DLD1 (cell line): ENCODE measurements at regions not wholly inside any gene's neighbourhood (a gene's known extent, or its start where the extent isn't known, plus 50 kb on each side); places are given as distances from the start of the nearest gene placed in this dataset.

Source experiments
- in situ Hi-C: cut with HindIII; loops from 2 replicates; pipeline ENCODE4 v1.10.0; 2017; ENCODE audit warnings: low sequenced_read_pairs

DNA sequence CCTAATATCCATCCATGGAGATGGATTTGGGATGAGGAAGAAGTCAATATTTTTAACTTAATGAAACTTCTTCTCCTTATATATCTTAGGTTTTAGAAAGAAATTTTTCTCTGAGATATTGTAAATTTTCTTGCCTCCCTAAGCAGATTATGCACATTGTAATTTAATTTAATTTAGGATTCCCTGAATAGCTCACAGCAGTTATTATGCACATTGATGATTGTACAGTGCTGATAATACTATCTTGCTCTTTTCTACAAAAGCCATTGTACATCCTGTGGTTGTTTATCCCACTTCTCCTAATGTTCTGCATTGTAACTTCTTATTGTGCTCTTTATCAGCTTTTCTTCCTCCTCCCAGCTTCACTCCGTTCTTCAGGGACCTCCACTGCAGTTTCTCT, 410.4 kb upstream of the WWC1 start:
- in situ Hi-C loops = no loop called here

GRCh38 chr5:167886196-167886595, 405.2 kb upstream of the WWC1 start:
- in situ Hi-C loops = no loop called here

DNA sequence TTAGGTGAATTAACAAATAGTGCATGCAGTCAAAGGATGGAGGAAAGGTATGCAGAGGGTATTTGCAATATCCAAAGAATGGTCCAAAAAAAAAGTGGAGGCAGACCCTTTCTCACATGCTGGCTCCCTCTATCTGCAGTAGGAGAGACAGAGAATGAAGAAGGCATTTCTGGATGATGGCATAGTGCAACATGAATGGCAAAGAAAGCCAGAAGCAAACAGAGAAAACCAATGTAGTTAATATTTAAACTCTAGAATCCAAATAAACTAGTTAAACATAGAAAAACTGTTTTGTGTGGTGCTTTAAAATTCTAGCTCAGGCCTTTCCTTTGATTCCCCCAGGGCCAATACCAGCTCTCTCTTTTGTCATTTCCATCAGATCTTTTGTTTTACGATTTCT, 403.1 kb upstream of the WWC1 start:
- in situ Hi-C loops = no loop called here

GRCh38 chr5:167889276-167889675, 402.2 kb upstream of the WWC1 start:
- in situ Hi-C loops = no loop called here

- in situ Hi-C loops = no loop called here
Observed at GRCh38 chr5:167892352-167893115, 398.9 kb upstream of the WWC1 start.

- in situ Hi-C loops = no loop called here
Observed at GRCh38 chr5:167893271-167893670, 398.2 kb upstream of the WWC1 start.

- in situ Hi-C loops = no loop called here
Observed at GRCh38 chr5:167894631-167895472, 396.6 kb upstream of the WWC1 start.

- in situ Hi-C loops = no loop called here
Observed at GRCh38 chr5:167895899-167896659, 395.4 kb upstream of the WWC1 start.

DNA sequence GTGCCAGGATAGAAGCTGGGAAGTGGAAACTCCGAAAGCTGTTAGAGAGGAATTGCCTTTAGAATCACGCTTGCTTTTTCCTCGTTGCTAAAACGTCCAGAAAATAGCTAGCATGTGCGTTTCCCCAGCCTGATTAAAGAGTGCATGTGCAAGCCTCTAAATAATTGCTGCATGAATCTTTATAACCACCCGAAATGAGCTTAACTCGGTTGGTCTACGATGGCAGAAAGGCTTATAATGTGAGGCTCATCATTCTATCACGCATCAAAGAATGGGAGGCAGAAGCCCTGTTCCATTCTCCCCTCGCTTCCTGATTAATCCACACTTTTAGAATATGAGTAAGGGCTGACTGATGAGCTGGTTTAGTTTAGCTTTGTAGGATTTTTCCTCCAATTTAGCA, 394.6 kb upstream of the WWC1 start:
- in situ Hi-C loops = no loop called here

- in situ Hi-C loops = no loop called here
Observed at GRCh38 chr5:167897371-167897770, 394.1 kb upstream of the WWC1 start.

DNA sequence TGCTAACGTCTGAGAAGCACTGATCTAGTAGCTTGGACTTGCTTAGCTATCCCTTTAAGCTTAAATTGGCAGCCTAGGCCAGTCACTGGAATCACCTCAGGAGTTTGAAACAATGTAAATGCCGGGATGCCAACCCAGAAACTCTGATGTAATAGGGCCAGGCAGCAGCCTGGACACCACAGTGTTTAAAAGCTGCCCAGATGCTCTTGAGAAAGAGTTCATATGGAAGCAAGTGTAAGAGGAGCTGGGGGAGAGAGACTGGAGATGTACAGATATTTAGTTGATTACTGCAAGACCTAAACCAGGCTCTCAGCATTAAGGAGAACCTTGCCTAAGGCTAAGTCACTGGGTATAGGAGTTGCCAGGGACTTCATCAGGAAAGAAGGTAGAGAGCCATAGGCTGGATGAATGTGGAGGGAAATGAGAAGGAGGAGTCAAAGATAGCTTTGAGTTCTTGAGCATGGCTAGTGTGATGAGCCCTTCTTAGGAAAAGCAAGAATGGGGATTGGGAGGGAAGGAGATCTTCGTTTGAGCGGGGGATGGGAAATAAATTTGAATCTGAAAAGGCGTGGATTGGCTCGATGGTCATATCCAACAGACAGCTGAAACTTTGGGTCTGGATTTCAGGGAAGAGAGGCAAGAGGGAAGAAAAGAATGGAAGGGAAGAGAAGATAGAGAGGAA, 392.9 kb upstream of the WWC1 start:
- in situ Hi-C loops = no loop called here

- in situ Hi-C loops = no loop called here
Observed at GRCh38 chr5:167899490-167900070, 391.9 kb upstream of the WWC1 start.

DNA sequence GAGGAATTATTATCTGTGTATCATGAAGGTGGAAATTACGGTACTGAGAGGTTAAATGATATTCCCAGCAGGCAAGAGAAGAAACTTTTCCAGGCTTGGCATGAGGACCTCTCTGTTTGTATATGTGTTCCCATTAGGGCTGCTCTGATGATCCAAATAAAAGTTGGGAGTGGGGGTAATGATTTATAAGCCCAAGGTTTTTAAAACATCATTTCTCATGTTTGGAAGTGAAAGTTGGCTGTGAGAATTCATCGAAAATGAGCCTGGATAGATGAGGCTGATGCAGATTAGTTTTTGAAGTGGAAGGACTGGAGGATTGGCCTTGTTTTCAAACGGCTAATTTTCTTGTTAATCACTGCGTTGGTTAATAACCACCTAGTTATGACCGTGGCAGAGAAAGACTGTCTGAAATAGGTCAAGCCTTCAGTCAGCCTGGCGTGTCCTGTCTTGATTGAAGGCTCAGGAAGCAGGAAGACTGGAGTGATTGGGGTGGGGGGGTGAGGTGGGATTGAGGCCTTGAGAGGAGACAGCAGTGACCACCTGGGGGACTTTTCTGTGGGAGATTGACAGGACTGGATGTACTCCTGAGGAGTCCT, 391.0 kb upstream of the WWC1 start:
- in situ Hi-C loops = no loop called here

GRCh38 chr5:167902298-167902697, 389.1 kb upstream of the WWC1 start:
- in situ Hi-C loops = no loop called here

GRCh38 chr5:167903243-167903642, 388.2 kb upstream of the WWC1 start:
- in situ Hi-C loops = no loop called here

DNA sequence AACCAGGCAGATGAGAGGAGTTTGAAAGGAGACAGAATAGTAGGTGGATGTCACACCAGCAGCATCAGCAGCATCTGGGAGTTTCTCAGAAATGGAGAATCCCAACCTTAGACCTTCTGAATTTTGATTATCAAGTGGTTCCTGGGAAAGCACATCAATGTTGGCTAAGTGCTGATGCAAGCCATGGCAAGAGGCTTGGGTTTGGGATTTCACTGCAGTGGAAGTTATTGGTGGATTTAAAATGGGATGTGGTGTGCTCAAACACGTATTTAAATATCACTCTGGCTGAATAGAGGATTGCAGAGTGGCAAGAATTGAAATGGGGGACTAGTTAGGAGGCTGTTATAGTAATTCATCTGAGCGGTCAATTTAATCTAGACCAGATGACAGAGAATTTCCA, 387.8 kb upstream of the WWC1 start:
- in situ Hi-C loops = no loop called here

GRCh38 chr5:167905919-167906853, 385.3 kb upstream of the WWC1 start:
- in situ Hi-C loops = no loop called here

DNA sequence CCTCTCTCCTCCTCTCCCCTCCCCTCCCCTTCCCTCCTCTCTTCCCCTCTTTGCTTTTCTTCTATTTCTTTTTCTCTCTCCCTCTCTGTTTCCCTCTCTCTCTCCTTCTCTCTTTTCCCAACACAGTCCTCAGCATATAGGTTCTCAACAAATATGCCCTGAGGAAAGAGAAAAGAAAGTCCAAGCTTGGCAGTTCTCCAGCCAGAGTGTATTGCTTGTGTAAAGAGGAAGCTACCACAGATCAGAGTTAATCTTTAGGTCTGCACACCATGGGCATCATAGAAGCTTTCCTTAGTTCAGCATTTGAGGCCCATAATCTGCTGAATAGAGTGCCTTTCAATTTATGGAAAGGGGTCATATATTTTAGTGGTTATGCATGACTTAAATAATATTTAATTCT, 382.8 kb upstream of the WWC1 start:
- in situ Hi-C loops = no loop called here
